CD4-positive, alpha-beta memory T cell (primary cell): ENCODE measurements at regions not wholly inside any gene's neighbourhood (a gene's known extent, or its start where the extent isn't known, plus 50 kb on each side); places are given as distances from the start of the nearest gene placed in this dataset.

Source experiments
- CTCF ChIA-PET: fragments of 350-600 bp; sonication (Branson Sonifier 250); formaldehyde crosslinking; loops from one replicate; lab custom pipeline; 2021; ENCODE audit warnings: inconsistent platforms; ENCODE audit not compliant: partially characterized antibody; lab: Charles Lee
- POLR2A ChIA-PET: fragments of 350-600 bp; sonication (Branson Sonifier 250); formaldehyde crosslinking; loops from one replicate; lab custom pipeline; 2021; ENCODE audit not compliant: partially characterized antibody; lab: Charles Lee
- DNase-seq, 5 donors: peaks; one replicate each; pipeline versions ENCODE4 v3.0.0 to v3.0.0-alpha.2; 2020 to 2022; ENCODE audit warnings: mixed read lengths in 1 of 5
- H3K27ac ChIP-seq: one replicate; pipeline ENCODE4 v1.7.0; 2013; ENCODE audit warnings: low read depth, low read length
- H3K27me3 ChIP-seq: 2 replicates; pipeline ENCODE4 v1.7.0; 2013; ENCODE audit warnings: mild to moderate bottlenecking, low read length, moderate library complexity; ENCODE audit not compliant: insufficient read depth
- H3K36me3 ChIP-seq: 2 replicates; pipeline ENCODE4 v1.7.0; 2013; ENCODE audit warnings: mild to moderate bottlenecking, low read length, moderate library complexity; ENCODE audit not compliant: insufficient read depth
- H3K4me1 ChIP-seq: 2 replicates; pipeline ENCODE4 v1.7.0; 2013; ENCODE audit warnings: mild to moderate bottlenecking, low read length, moderate library complexity; ENCODE audit not compliant: insufficient read depth
- H3K4me3 ChIP-seq, 2 donors: one replicate each; pipeline ENCODE4 v1.7.0; 2013; ENCODE audit warnings: low read length in 2 of 2, mild to moderate bottlenecking in 1 of 2
- H3K9me3 ChIP-seq, 2 donors: one replicate each; pipeline ENCODE4 v1.7.0; 2013; ENCODE audit warnings: low read length in 2 of 2, control low read depth in 1 of 2; ENCODE audit not compliant: control insufficient read depth in 1 of 2
- H3K27ac Mint-ChIP-seq, 7 donors: one replicate each; pipeline ENCODE4 v1.8.0; 2020 to 2021; ENCODE audit warnings: mixed read lengths in 7 of 7, mild to moderate bottlenecking in 6 of 7, inconsistent platforms in 3 of 7, moderate library complexity in 3 of 7
- H3K27me3 Mint-ChIP-seq, 2 donors: one replicate each; pipeline ENCODE4 v1.8.0; 2020 to 2021; ENCODE audit warnings: mixed read lengths in 2 of 2
- H3K36me3 Mint-ChIP-seq, 2 donors: one replicate each; pipeline ENCODE4 v1.8.0; 2020 to 2021; ENCODE audit warnings: mixed read lengths in 2 of 2, inconsistent platforms in 1 of 2, mild to moderate bottlenecking in 1 of 2
- H3K4me1 Mint-ChIP-seq, 4 donors: one replicate each; pipeline ENCODE4 v1.8.0; 2020 to 2021; ENCODE audit warnings: mixed read lengths in 4 of 4, mild to moderate bottlenecking in 1 of 4
- H3K4me3 Mint-ChIP-seq, 8 donors: one replicate each; pipeline ENCODE4 v1.8.0; 2020 to 2021; ENCODE audit warnings: mixed read lengths in 8 of 8, mild to moderate bottlenecking in 7 of 8, moderate library complexity in 6 of 8, inconsistent platforms in 3 of 8
- H3K9me3 Mint-ChIP-seq, 8 donors: one replicate each; pipeline ENCODE4 v1.8.0; 2020 to 2021; ENCODE audit warnings: mixed read lengths in 8 of 8, mild to moderate bottlenecking in 5 of 8, inconsistent platforms in 3 of 8, moderate library complexity in 1 of 8
- intact Hi-C: fragments of 100-400 bp; cut with micrococcal nuclease; formaldehyde crosslinking; loops from one replicate; pipeline ENCODE4 v1.15.1; 2023

DNA sequence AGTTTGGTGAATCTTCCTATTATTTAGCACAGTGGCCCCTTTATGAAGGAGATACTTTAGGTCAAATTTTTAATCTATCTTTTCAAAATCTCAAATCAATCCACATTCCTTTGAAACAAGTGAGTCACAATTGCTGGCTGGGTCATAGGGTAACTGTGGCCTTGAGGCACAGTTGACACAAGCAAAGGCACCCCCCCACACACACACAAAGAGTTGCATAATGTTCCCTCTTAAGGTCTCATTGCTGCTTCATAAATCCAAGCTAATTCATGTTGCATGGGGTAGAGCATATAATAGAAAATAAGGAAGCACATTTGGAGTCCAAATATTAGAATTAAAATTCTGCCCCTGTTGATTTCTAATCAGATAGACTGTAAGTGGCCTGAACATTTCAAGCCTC lies 171.5 kb downstream of the DLEU7 start:
- H3K36me3 Mint-ChIP-seq = peaks cover 0 to 9% of the 10 kb centered on the region in 2 donors
- POLR2A ChIA-PET = no interaction called here
- H3K27ac Mint-ChIP-seq = peak overlapping the region in 1 of 7 donors; percentile 47
- Histone ChIP-seq H3K36me3 (no peaks in the 10 kb centered on the region), H3K4me3 (no peak overlapping the region), H3K4me1 (no peaks in the 10 kb centered on the region), H3K9me3 (no peaks in the 10 kb centered on the region), H3K27ac (no peak overlapping the region), H3K27me3 (no peaks in the 10 kb centered on the region)
- peaks cover 0 to 2% (median 0%) of the 10 kb centered on the region in 8 donors for H3K9me3 Mint-ChIP-seq
- CTCF ChIA-PET = no interaction called here
- H3K4me1 Mint-ChIP-seq = peaks cover 0 to 6% (median 1%) of the 10 kb centered on the region in 4 donors
- peaks cover 0 to under 1% of the 10 kb centered on the region in 2 donors for H3K27me3 Mint-ChIP-seq
- H3K4me3 Mint-ChIP-seq = no peak overlapping the region
- intact Hi-C loops = no loop called here
- no peak for DNase-seq

DNA sequence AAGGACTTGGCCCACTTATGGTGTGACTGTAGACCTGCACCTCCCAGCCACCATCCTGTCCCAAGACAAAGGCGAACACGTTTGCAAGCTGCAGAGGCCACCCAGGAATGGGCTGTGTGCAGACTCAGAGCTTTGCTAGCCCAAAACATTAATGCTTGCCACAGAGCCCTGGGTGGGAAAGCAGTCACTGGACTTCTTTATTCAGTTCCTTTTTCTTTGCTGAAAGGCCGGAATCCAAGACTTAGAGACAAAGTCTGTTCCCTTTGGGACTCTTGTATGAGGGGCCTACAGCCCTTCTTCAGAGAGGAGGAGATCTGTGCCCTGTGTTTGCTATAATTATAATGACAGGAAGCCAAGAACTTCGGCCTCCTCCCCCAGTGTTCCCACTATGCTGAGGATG lies 167.8 kb downstream of the DLEU7 start:
- intact Hi-C loops = no loop called here
- Mint-ChIP-seq H3K4me3 (no peak overlapping the region), H3K4me1 (peaks cover 0 to 6% (median 1%) of the 10 kb centered on the region in 4 donors), H3K9me3 (no peaks in the 10 kb centered on the region), H3K36me3 (peaks cover 0 to 9% of the 10 kb centered on the region in 2 donors), H3K27me3 (peaks cover 0 to 2% of the 10 kb centered on the region in 2 donors), H3K27ac (no peak overlapping the region)
- Histone ChIP-seq H3K36me3 (no peaks in the 10 kb centered on the region), H3K27ac (no peak overlapping the region), H3K27me3 (no peaks in the 10 kb centered on the region), H3K4me1 (no peaks in the 10 kb centered on the region), H3K9me3 (no peaks in the 10 kb centered on the region), H3K4me3 (no peak overlapping the region)
- no peak for DNase-seq
- ChIA-PET POLR2A (no interaction called here), CTCF (interaction anchor here (1.3 kb wide), 1 partner anchor 13 kb away, joined by 3 read pairs; no protein-coding TSS in a partner anchor)

DNA sequence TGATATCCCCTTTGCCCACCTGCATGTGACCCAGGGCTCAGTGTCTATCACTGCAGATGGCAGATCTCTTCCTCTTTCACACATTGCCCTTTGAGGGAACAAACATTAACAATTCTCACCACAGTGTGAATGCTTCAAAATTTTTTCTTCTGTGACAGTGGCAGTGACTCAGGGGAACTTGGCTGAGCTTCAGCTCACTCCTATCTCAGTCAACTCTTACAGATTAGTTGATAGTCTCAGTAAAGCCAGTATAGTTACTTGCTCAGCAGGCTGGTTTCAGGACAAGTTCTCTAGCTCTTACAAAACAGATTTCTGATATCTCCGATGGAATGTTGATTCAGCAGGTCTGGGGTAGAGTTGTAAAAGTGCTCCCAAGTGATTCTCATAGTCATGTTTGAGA lies 166.9 kb downstream of the DLEU7 start:
- Mint-ChIP-seq H3K9me3 (no peaks in the 10 kb centered on the region), H3K4me1 (peaks cover 0 to 6% (median 1%) of the 10 kb centered on the region in 4 donors), H3K27ac (no peak overlapping the region), H3K36me3 (peaks cover 0 to 5% of the 10 kb centered on the region in 2 donors), H3K4me3 (no peak overlapping the region), H3K27me3 (peaks cover 0 to 2% of the 10 kb centered on the region in 2 donors)
- CTCF ChIA-PET = interaction anchor here (0.9 kb wide), 1 partner anchor 11 kb away, joined by 3 read pairs; no protein-coding TSS in a partner anchor
- Histone ChIP-seq H3K27me3 (no peaks in the 10 kb centered on the region), H3K4me3 (no peak overlapping the region), H3K36me3 (no peaks in the 10 kb centered on the region), H3K9me3 (no peaks in the 10 kb centered on the region), H3K4me1 (no peaks in the 10 kb centered on the region), H3K27ac (no peak overlapping the region)
- POLR2A ChIA-PET = no interaction called here
- intact Hi-C loops = no loop called here
- no peak for DNase-seq

DNA sequence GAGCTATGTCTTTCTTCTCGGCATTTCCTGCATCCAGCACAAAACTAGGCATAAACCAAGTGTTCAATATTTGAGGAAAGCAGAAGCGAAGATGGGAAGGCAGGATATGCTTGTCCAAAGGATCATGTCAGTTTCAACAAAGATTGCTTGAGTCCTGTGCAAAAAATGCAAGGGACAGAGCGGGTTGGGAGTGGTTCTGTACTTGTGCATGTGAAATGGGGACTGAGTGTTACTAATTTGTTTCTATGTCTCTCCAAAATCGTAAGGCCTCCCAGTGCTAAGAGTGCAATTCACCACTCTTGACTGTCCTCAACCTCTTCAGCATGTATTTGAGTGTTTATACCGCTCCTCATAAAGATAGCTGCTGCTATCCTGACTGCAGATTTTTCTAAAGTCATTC lies 166.2 kb downstream of the DLEU7 start:
- H3K4me3 Mint-ChIP-seq = peak overlapping the region in 1 of 8 donors; percentile 43
- H3K27me3 Mint-ChIP-seq = peaks cover 0 to 2% of the 10 kb centered on the region in 2 donors
- peaks cover 0 to 6% (median 1%) of the 10 kb centered on the region in 4 donors for H3K4me1 Mint-ChIP-seq

DNA sequence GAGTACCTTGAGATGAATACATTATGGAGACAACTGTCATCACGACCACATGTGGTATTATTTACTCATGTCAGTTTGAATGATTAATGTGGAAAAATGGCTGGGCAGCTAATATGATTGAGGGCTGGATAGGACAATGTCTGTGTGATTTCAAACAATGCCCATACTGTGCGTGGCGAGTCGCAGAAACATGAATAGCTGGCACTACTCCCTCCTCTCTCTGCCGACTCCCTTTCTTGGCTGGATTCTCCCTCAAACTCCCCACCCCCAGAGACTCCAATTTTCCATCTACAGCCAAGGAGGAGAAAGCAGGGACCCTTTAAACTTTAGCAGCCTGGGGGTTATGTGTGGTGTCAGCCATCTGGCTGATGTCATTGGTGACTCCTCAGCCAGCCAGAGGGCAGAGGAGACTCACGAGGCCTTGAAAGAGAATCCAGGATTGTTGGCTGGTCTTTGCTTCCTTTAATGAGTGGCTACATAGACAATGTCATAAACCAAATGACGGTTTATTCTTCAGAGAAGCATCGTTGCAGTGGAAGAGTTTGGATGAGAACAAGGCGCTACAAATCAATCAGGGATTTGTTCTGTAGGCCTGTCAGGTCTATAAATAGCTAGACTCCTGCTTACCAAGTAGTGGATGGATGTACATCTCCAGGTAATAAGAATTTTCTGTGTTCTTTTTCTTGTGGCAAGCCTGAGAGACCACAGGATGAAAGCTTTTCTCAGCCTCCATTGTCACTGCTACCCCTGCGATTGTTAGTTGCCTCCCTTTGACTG lies 165.6 kb downstream of the DLEU7 start:
- no peaks in the 10 kb centered on the region for H3K9me3 ChIP-seq
- no peak overlapping the region for H3K27ac ChIP-seq
- Mint-ChIP-seq H3K36me3 (peaks cover 0 to 3% of the 10 kb centered on the region in 2 donors), H3K4me3 (no peak overlapping the region), H3K4me1 (peaks cover 0 to 6% (median 1%) of the 10 kb centered on the region in 4 donors), H3K9me3 (no peaks in the 10 kb centered on the region), H3K27ac (peak overlapping the region in 1 of 7 donors; percentile 9), H3K27me3 (peaks cover 2 to 3% of the 10 kb centered on the region in 2 donors)
- CTCF ChIA-PET = no interaction called here
- H3K27me3 ChIP-seq = no peaks in the 10 kb centered on the region
- H3K4me3 ChIP-seq = no peak overlapping the region
- intact Hi-C loops = no loop called here
- no peaks in the 10 kb centered on the region for H3K4me1 ChIP-seq
- H3K36me3 ChIP-seq = no peaks in the 10 kb centered on the region
- POLR2A ChIA-PET = no interaction called here
- DNase-seq = no peak

More for the DNA sequence above, 166.2 kb downstream of the DLEU7 start:
- peaks cover 0 to 4% of the 10 kb centered on the region in 2 donors for H3K36me3 Mint-ChIP-seq
- Histone ChIP-seq H3K4me1 (no peaks in the 10 kb centered on the region), H3K9me3 (no peaks in the 10 kb centered on the region), H3K27ac (no peak overlapping the region), H3K27me3 (no peaks in the 10 kb centered on the region), H3K36me3 (no peaks in the 10 kb centered on the region), H3K4me3 (no peak overlapping the region)
- intact Hi-C loops = no loop called here
- no peak overlapping the region for H3K27ac Mint-ChIP-seq
- H3K9me3 Mint-ChIP-seq = no peaks in the 10 kb centered on the region
- POLR2A ChIA-PET = no interaction called here
- CTCF ChIA-PET = interaction anchor here (0.9 kb wide), 1 partner anchor 11 kb away, joined by 3 read pairs; no protein-coding TSS in a partner anchor
- no peak for DNase-seq

DNA sequence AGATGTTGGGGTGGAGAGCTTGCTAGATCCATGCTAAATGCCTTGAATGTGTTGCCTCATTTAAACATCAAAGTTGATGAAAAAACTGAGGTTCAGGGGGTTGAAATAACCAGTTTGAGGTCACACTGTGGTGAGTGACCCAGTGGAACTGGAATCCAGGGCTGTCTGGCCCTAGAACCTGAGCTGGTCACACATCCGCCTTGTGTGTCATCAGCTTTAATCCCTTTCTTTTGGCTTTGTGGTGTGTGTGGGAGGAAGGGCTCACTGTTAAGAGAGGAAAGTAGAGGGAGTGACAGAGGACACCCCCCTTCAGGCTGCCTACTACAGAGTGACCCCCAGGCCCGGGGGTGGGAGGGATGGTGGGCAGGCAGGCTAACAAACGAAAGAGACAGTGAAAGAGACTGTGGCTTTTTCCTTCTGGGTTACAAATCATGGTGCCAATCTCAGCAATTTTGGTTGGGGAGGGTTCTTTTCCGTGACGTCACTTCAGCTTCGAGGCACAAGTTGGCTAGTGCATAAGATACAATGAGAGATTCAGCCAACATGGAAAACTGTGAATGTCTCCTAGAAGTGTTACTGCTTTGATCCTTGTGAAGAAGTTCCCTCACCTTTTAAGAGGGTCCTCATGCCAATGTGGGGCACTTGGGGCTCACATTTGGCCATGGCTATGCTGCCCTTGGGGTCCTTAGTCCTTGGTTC lies 164.9 kb downstream of the DLEU7 start:
- Histone ChIP-seq H3K4me1 (no peaks in the 10 kb centered on the region), H3K9me3 (no peaks in the 10 kb centered on the region), H3K4me3 (no peak overlapping the region), H3K27me3 (no peaks in the 10 kb centered on the region), H3K27ac (no peak overlapping the region), H3K36me3 (no peaks in the 10 kb centered on the region)
- Mint-ChIP-seq H3K27me3 (peaks cover 2 to 3% of the 10 kb centered on the region in 2 donors), H3K27ac (peak overlapping the region in 1 of 7 donors; percentile 65), H3K36me3 (no peaks in the 10 kb centered on the region), H3K4me3 (no peak overlapping the region), H3K9me3 (no peaks in the 10 kb centered on the region), H3K4me1 (peaks cover 0 to 7% (median 1%) of the 10 kb centered on the region in 4 donors)
- DNase-seq = no peak
- ChIA-PET POLR2A (no interaction called here), CTCF (no interaction called here)
- intact Hi-C loops = no loop called here

DNA sequence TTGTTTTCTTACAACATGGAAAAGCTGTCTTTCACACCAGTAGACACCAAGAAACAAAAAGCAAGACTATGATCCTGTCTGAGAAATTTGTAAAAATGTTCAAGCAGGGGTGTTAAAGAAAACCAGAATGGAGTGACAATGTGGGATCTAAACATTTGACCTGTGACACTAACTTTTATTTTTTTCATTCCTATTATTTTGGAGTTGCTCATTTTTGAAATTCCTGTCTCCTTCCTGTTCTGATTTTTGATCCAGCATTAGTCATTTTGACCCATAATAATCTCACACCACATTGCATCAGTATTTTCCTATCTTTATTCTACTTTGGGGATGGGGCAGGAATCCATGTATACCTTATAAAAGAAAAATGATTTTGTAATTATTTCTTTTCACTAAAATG lies 164.2 kb downstream of the DLEU7 start:
- Mint-ChIP-seq H3K4me1 (peaks cover 0 to 14% (median 3%) of the 10 kb centered on the region in 4 donors), H3K27me3 (peaks cover 2 to 3% of the 10 kb centered on the region in 2 donors), H3K27ac (peak overlapping the region in 1 of 7 donors; percentile 46), H3K36me3 (no peaks in the 10 kb centered on the region), H3K9me3 (no peaks in the 10 kb centered on the region), H3K4me3 (peak overlapping the region in 1 of 8 donors; percentile 35)
- no peak overlapping the region for H3K4me3 ChIP-seq
- POLR2A ChIA-PET = no interaction called here
- H3K36me3 ChIP-seq = no peaks in the 10 kb centered on the region
- no peak for DNase-seq
- CTCF ChIA-PET = no interaction called here
- no peaks in the 10 kb centered on the region for H3K9me3 ChIP-seq
- no peaks in the 10 kb centered on the region for H3K4me1 ChIP-seq
- no peak overlapping the region for H3K27ac ChIP-seq
- intact Hi-C loops = no loop called here
- H3K27me3 ChIP-seq = no peaks in the 10 kb centered on the region
